ENCODE measurements at regions not wholly inside any gene's neighbourhood (a gene's known extent, or its start where the extent isn't known, plus 50 kb on each side); places are given as distances from the start of the nearest gene placed in this dataset.
A peak's percentile ranks its signal among the peaks of the same experiment; 100 is the strongest.

- DNase-seq, result peak; percentile 36
Observed at GRCh38 chr15:88707771-88708654, 69.2 kb downstream of the ISG20 start.

- DNase-seq, result peak; percentile 41
Observed at GRCh38 chr15:88708655-88709054, 69.8 kb downstream of the ISG20 start.

GRCh38 chr15:88710027-88710715, 71.4 kb downstream of the ISG20 start:
- peak; percentile 70 for DNase-seq

GRCh38 chr15:88711806-88712205, 73.0 kb downstream of the ISG20 start:
- no peak for DNase-seq

GRCh38 chr15:88714782-88715372, 76.1 kb downstream of the ISG20 start:
- no peak for DNase-seq

- DNase-seq, result peak; percentile 57
Observed at GRCh38 chr15:88716543-88717381, 77.9 kb downstream of the ISG20 start.

- peak; percentile 56 for DNase-seq
Observed at GRCh38 chr15:88717382-88718031, 78.7 kb downstream of the ISG20 start.

- no peak for DNase-seq
Observed at GRCh38 chr15:88718731-88719130, 79.9 kb downstream of the ISG20 start.

GRCh38 chr15:88719654-88720053, 80.8 kb downstream of the ISG20 start:
- DNase-seq, result no peak

GRCh38 chr15:88725305-88726210, 77.7 kb upstream of the ACAN start:
- no peak for DNase-seq

GRCh38 chr15:88727439-88727838, 75.8 kb upstream of the ACAN start:
- DNase-seq, result no peak

GRCh38 chr15:88729581-88729980, 73.7 kb upstream of the ACAN start:
- DNase-seq, result no peak

- DNase-seq, result no peak
Observed at GRCh38 chr15:88730751-88731150, 72.5 kb upstream of the ACAN start.

- no peak for DNase-seq
Observed at GRCh38 chr15:88735212-88735611, 68.0 kb upstream of the ACAN start.

GRCh38 chr15:88736204-88736603, 67.0 kb upstream of the ACAN start:
- no peak for DNase-seq

- DNase-seq, result no peak
Observed at GRCh38 chr15:88738796-88739195, 64.4 kb upstream of the ACAN start.

GRCh38 chr15:88739541-88739940, 63.7 kb upstream of the ACAN start:
- no peak for DNase-seq

- DNase-seq, result no peak
Observed at GRCh38 chr15:88740356-88740755, 62.9 kb upstream of the ACAN start.

- no peak for DNase-seq
Observed at GRCh38 chr15:88741046-88741445, 62.2 kb upstream of the ACAN start.

GRCh38 chr15:88741671-88742070, 61.6 kb upstream of the ACAN start:
- DNase-seq, result no peak

GRCh38 chr15:88742161-88742560, 61.1 kb upstream of the ACAN start:
- no peak for DNase-seq
